PC-3 (cell line): ENCODE measurements at regions not wholly inside any gene's neighbourhood (a gene's known extent, or its start where the extent isn't known, plus 50 kb on each side); places are given as distances from the start of the nearest gene placed in this dataset.

ENCODE experiments used
- ATAC-seq: fragments of 200-7000 bp; cut with Tn5 transposase; 2 replicates; pipeline ENCODE4 v1.9.1; 2020; ENCODE audit warnings: mild to moderate bottlenecking, moderate library complexity
- BruUV-seq: library from RNA; stranded (reverse); fragments of 400-500 nt; replicated peaks from 2 replicates; lab custom pipeline; 2021; lab: Mats Ljungman, UMichigan
- CTCF ChIA-PET: fragments of 300-600 bp; sonication (Branson Sonifier 250); formaldehyde crosslinking; loops from one replicate; lab custom pipeline; 2022; ENCODE audit warnings: antibody characterized with exemption; lab: Charles Lee
- POLR2A ChIA-PET: fragments of 300-600 bp; sonication (Branson Sonifier 250); formaldehyde crosslinking; loops from one replicate; lab custom pipeline; 2022; ENCODE audit warnings: antibody characterized with exemption; ENCODE audit not compliant: unreplicated experiment; lab: Charles Lee
- DNase-seq: peaks from one replicate; pipeline ENCODE4 v3.0.0-alpha.2; 2015
- H2AFZ ChIP-seq: fragments of 300-600 bp; sonication (generic); 2 replicates; pipeline ENCODE4 v1.6.0; 2016; ENCODE audit warnings: antibody characterized with exemption, low read length
- H3F3A ChIP-seq: fragments of 300-600 bp; sonication (generic); one replicate; pipeline ENCODE4 v1.6.0; 2017; ENCODE audit warnings: antibody characterized with exemption, low read length, control low read depth, mild to moderate bottlenecking; ENCODE audit not compliant: unreplicated experiment
- H3K27ac ChIP-seq: fragments of 300-600 bp; sonication (generic); 2 replicates; pipeline ENCODE4 v1.5.1; 2016; ENCODE audit warnings: mild to moderate bottlenecking, low read length
- H3K27me3 ChIP-seq: fragments of 300-600 bp; sonication (generic); 2 replicates; pipeline ENCODE4 v1.6.1; 2016; ENCODE audit warnings: low read length, mixed read lengths
- H3K36me3 ChIP-seq: fragments of 300-600 bp; sonication (generic); 2 replicates; pipeline ENCODE4 v1.6.1; 2016; ENCODE audit warnings: low read depth, mixed run types, low read length, mixed read lengths
- H3K4me1 ChIP-seq: fragments of 300-600 bp; sonication (generic); 2 replicates; pipeline ENCODE4 v1.5.1; 2016; ENCODE audit warnings: low read length; ENCODE audit not compliant: insufficient read depth
- H3K4me2 ChIP-seq: fragments of 300-600 bp; sonication (generic); 2 replicates; pipeline ENCODE4 v1.6.0; 2016; ENCODE audit warnings: low read length
- H3K4me3 ChIP-seq: fragments of 300-600 bp; sonication (generic); 2 replicates; pipeline ENCODE4 v1.5.1; 2016; ENCODE audit warnings: mild to moderate bottlenecking, low read length, mixed read lengths
- H3K79me2 ChIP-seq: fragments of 300-600 bp; sonication (generic); 2 replicates; pipeline ENCODE4 v1.6.1; 2017; ENCODE audit warnings: low read length, mixed read lengths
- H3K9ac ChIP-seq: fragments of 300-600 bp; sonication (generic); 2 replicates; pipeline ENCODE4 v1.6.0; 2016; ENCODE audit warnings: mild to moderate bottlenecking, low read length
- H3K9me2 ChIP-seq: fragments of 300-600 bp; sonication (generic); replicated peaks from 2 replicates; pipeline ENCODE4 v1.6.1; 2016; ENCODE audit warnings: mixed run types, low read length, mixed read lengths
- H3K9me3 ChIP-seq: fragments of 300-600 bp; sonication (generic); 2 replicates; pipeline ENCODE4 v1.6.1; 2016; ENCODE audit warnings: low read length, mixed read lengths
- H4K20me1 ChIP-seq: fragments of 300-600 bp; sonication (generic); 2 replicates; pipeline ENCODE4 v1.6.1; 2016; ENCODE audit warnings: low read length, mixed read lengths
- EZH2 ChIP-seq: fragments of 300-600 bp; sonication (generic); IDR thresholded peaks from one replicate; pipeline ENCODE4 v1.6.1; 2017; ENCODE audit warnings: antibody characterized with exemption, mild to moderate bottlenecking, low read length; ENCODE audit not compliant: unreplicated experiment
- EZH2phosphoT487 ChIP-seq: fragments of 300-600 bp; sonication (generic); IDR thresholded peaks from 2 replicates; pipeline ENCODE4 v1.6.1; 2018; ENCODE audit warnings: mild to moderate bottlenecking, antibody characterized with exemption, low read length, borderline replicate concordance
- intact Hi-C: fragments of 100-400 bp; cut with micrococcal nuclease; formaldehyde crosslinking; loops from 2 replicates; pipeline ENCODE4 v1.9.0; 2023
- TF ChIP-seq, protein P1 (sequence below): fragments of 300-600 bp; sonication (generic); conservative IDR thresholded peaks from 2 replicates; pipeline ENCODE4 v1.5.1; 2017; ENCODE audit warnings: antibody characterized with exemption, low read depth, mild to moderate bottlenecking, low read length

- intact Hi-C loops: no loop called here
- H3K27ac ChIP-seq: no peak overlapping the region
- POLR2A ChIA-PET: no interaction called here
- no peak overlapping the region for H3K4me3 ChIP-seq
- no peaks in the 10 kb centered on the region for H3F3A ChIP-seq
- H3K9me3 ChIP-seq: no peaks in the 10 kb centered on the region
- H3K9ac ChIP-seq: no peak overlapping the region
- no peak overlapping the region for H2AFZ ChIP-seq
- no peaks in the 10 kb centered on the region for H3K27me3 ChIP-seq
- H3K9me2 ChIP-seq: no peaks in the 10 kb centered on the region
- CTCF ChIA-PET: no interaction called here
- H3K4me2 ChIP-seq: no peak overlapping the region
- H3K36me3 ChIP-seq: no peaks in the 10 kb centered on the region
- DNase-seq: no peak
- no TSS peak for BruUV-seq
- no peaks in the 10 kb centered on the region for H3K79me2 ChIP-seq
- no peak for ATAC-seq
- H4K20me1 ChIP-seq: no peaks in the 10 kb centered on the region
- H3K4me1 ChIP-seq: no peaks in the 10 kb centered on the region
- TF ChIP-seq EZH2phosphoT487 (no peak), EZH2 (no peak)
- TF ChIP-seq, protein P1, sequence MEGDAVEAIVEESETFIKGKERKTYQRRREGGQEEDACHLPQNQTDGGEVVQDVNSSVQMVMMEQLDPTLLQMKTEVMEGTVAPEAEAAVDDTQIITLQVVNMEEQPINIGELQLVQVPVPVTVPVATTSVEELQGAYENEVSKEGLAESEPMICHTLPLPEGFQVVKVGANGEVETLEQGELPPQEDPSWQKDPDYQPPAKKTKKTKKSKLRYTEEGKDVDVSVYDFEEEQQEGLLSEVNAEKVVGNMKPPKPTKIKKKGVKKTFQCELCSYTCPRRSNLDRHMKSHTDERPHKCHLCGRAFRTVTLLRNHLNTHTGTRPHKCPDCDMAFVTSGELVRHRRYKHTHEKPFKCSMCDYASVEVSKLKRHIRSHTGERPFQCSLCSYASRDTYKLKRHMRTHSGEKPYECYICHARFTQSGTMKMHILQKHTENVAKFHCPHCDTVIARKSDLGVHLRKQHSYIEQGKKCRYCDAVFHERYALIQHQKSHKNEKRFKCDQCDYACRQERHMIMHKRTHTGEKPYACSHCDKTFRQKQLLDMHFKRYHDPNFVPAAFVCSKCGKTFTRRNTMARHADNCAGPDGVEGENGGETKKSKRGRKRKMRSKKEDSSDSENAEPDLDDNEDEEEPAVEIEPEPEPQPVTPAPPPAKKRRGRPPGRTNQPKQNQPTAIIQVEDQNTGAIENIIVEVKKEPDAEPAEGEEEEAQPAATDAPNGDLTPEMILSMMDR: no peak
Measured at GRCh38 chr18:70985948-70986347, 697.1 kb downstream of the SOCS6 start.

- Histone ChIP-seq H3K4me1 (no peaks in the 10 kb centered on the region), H3K4me3 (no peak overlapping the region), H4K20me1 (no peaks in the 10 kb centered on the region), H3K9me2 (no peaks in the 10 kb centered on the region), H3F3A (no peaks in the 10 kb centered on the region), H3K79me2 (no peaks in the 10 kb centered on the region), H3K27ac (no peak overlapping the region), H3K36me3 (no peaks in the 10 kb centered on the region), H3K9ac (no peak overlapping the region), H3K9me3 (no peaks in the 10 kb centered on the region), H3K27me3 (no peaks in the 10 kb centered on the region), H3K4me2 (no peak overlapping the region), H2AFZ (no peak overlapping the region)
- ATAC-seq: no peak
- DNase-seq: no peak
- intact Hi-C loops: no loop called here
- ChIA-PET POLR2A (no interaction called here), CTCF (no interaction called here)
- TF ChIP-seq, protein P1: no peak
- no peak for TF ChIP-seq EZH2phosphoT487
- TF ChIP-seq EZH2: no peak
- BruUV-seq: no TSS peak
Measured at GRCh38 chr18:70982292-70982691, 693.4 kb downstream of the SOCS6 start.

DNA sequence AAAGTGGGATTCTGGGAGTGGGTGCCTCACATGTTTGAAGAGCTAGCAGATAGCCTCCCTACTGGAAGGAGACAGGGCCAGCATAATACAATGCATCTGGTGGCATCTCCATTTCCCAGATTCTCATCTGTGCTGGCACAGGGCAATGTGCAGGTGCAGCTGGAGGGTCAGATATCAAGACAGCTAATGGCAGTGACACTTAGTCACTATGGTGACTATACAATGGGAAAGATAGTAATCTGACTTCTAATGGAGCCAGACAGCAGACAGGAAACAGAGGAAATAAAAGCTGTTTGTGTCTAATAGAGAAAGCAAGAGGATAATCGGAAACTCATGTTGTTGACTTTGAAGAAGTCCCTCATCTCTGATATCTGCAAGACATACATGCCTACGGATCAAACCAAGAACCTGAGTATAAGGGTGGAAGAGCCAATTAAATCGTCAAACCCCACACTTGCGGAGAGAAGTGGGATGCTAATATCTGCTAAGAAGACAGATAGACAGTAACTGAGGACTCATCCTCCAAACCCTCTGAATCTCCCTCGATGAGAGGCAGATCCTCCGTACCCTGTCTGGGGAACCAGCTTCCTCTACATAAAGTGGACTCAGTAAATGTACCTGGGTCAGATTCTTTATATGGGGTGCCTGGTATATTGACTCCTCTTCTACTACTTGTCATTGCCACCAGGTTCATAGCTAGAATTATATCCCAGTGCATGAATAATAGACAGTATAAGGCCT lies 692.7 kb downstream of the SOCS6 start:
- Histone ChIP-seq H3K27ac (no peak overlapping the region), H4K20me1 (no peaks in the 10 kb centered on the region), H3K36me3 (no peaks in the 10 kb centered on the region), H3K4me3 (no peak overlapping the region), H3K9me3 (no peaks in the 10 kb centered on the region), H3K4me1 (no peaks in the 10 kb centered on the region), H3K79me2 (no peaks in the 10 kb centered on the region), H3K4me2 (no peak overlapping the region), H3K9ac (no peak overlapping the region), H3K9me2 (no peaks in the 10 kb centered on the region), H2AFZ (no peak overlapping the region), H3F3A (no peaks in the 10 kb centered on the region), H3K27me3 (no peaks in the 10 kb centered on the region)
- TF ChIP-seq EZH2 (no peak), EZH2phosphoT487 (no peak)
- TF ChIP-seq, protein P1: no peak
- DNase-seq (no peak), ATAC-seq (no peak)
- ChIA-PET POLR2A (no interaction called here), CTCF (no interaction called here)
- intact Hi-C loops: no loop called here
- BruUV-seq: no TSS peak
